ENCODE measurements at regions not wholly inside any gene's neighbourhood (a gene's known extent, or its start where the extent isn't known, plus 50 kb on each side); places are given as distances from the start of the nearest gene placed in this dataset.

GRCh38 chr6:81465859-81466258 is 286.6 kb downstream of the TENT5A start:
- TF ChIP-seq ZNF274 (IDR thresholded peaks at IDR 0.05; ENCODE audit: low read depth, low read length) (no peak), SUZ12 (IDR thresholded peaks at IDR 0.05; ENCODE audit: extremely low read depth, insufficient read depth, insufficient read length) (no peak)

All from NT2/D1 (cell line).